DND-41 (cell line): ENCODE measurements at regions not wholly inside any gene's neighbourhood (a gene's known extent, or its start where the extent isn't known, plus 50 kb on each side); places are given as distances from the start of the nearest gene placed in this dataset.

Source experiments
- ATAC-seq: fragments of 200-7000 bp; cut with Tn5 transposase; 3 replicates; pipeline ENCODE4 v1.9.1; 2021; ENCODE audit warnings: low read depth; ENCODE audit not compliant: insufficient read depth
- DNase-seq: peaks from one replicate; pipeline ENCODE4 v3.0.0-alpha.2; 2020
- H2AFZ ChIP-seq: 2 replicates; pipeline ENCODE4 v1.6.0; 2012; ENCODE audit warnings: low read depth, low read length
- H3K27ac ChIP-seq: 2 replicates; pipeline ENCODE4 v1.5.1; 2012; ENCODE audit warnings: low read length, inconsistent platforms
- H3K27me3 ChIP-seq: fragments of 200-600 bp; sonication (generic); 2 replicates; pipeline ENCODE4 v1.6.0; 2012; ENCODE audit warnings: low read length, mild to moderate bottlenecking, inconsistent platforms; ENCODE audit not compliant: insufficient read depth, poor library complexity
- H3K36me3 ChIP-seq: 2 replicates; pipeline ENCODE4 v1.5.1; 2012; ENCODE audit warnings: low read length, inconsistent platforms; ENCODE audit not compliant: insufficient read depth
- H3K4me1 ChIP-seq: 2 replicates; pipeline ENCODE4 v1.5.1; 2012; ENCODE audit warnings: mild to moderate bottlenecking, low read length; ENCODE audit not compliant: insufficient read depth
- H3K4me2 ChIP-seq: 2 replicates; pipeline ENCODE4 v1.6.0; 2012; ENCODE audit warnings: mild to moderate bottlenecking, moderate library complexity, low read length, inconsistent platforms; ENCODE audit not compliant: insufficient read depth
- H3K4me3 ChIP-seq, 2 experiments: fragments of 200-600 bp in 1 of 2; shearing (Covaris generic) in 1 of 2; 2 replicates each; pipeline ENCODE4 v1.5.1; 2012 to 2016; ENCODE audit warnings: inconsistent platforms in 2 of 2, low read length in 2 of 2, mild to moderate bottlenecking in 2 of 2, low read depth in 1 of 2, moderate library complexity in 1 of 2
- H3K79me2 ChIP-seq: 2 replicates; pipeline ENCODE4 v1.6.0; 2012; ENCODE audit warnings: low read length, inconsistent platforms; ENCODE audit not compliant: insufficient read depth
- H3K9ac ChIP-seq: 2 replicates; pipeline ENCODE4 v1.6.0; 2012; ENCODE audit warnings: low read depth, mild to moderate bottlenecking, inconsistent platforms, low read length, moderate library complexity
- H3K9me3 ChIP-seq: 2 replicates; pipeline ENCODE4 v1.5.1; 2012; ENCODE audit warnings: low read length, moderate library complexity, mild to moderate bottlenecking, inconsistent platforms; ENCODE audit not compliant: insufficient read depth, severe bottlenecking
- H4K20me1 ChIP-seq: 2 replicates; pipeline ENCODE4 v1.6.0; 2012; ENCODE audit warnings: low read length; ENCODE audit not compliant: insufficient read depth
- EZH2 ChIP-seq: IDR thresholded peaks from 3 replicates; pipeline ENCODE4 v1.6.1; 2012; ENCODE audit warnings: borderline replicate concordance, low read depth, mild to moderate bottlenecking, moderate library complexity, low read length, inconsistent platforms; ENCODE audit not compliant: severe bottlenecking
- TF ChIP-seq, protein P1 (sequence below): IDR thresholded peaks from 2 replicates; pipeline ENCODE4 v1.5.1; 2012; ENCODE audit warnings: borderline replicate concordance, low read length, moderate library complexity, mild to moderate bottlenecking; ENCODE audit not compliant: poor library complexity, severe bottlenecking; ENCODE audit errors: extremely low read depth

DNA sequence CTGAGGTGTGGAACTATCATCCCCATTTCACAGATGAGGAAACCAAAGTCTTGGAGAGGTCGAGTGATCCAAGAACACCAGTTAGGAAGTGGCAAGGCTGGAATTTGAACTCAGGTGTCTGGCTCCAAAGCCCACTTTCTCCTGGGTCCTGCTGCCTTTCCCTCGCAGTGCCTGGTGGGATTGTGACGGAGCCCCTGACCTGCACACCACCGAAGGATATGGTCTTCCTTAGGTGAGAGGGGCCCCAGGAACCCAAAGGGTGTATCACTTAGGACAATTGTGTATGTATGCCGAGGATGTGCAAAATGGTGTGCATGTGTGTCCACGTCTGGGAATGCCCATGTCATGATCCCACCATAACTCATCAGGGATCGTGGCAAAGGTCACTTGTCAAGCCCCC lies 392.7 kb downstream of the MATN1 start:
- Histone ChIP-seq H3K27me3 (no peaks in the 10 kb centered on the region), H3K9ac (no peak overlapping the region), H3K27ac (no peak overlapping the region), H3K4me3 (no peak overlapping the region), H3K79me2 (no peaks in the 10 kb centered on the region), H3K9me3 (no peaks in the 10 kb centered on the region), H2AFZ (no peak overlapping the region), H3K4me1 (no peaks in the 10 kb centered on the region), H3K36me3 (no peaks in the 10 kb centered on the region), H4K20me1 (0 out of 2 replicates have a peak, but pooled peaks cover 3% of the 10 kb centered on the region), H3K4me2 (no peak overlapping the region)
- DNase-seq (no peak), ATAC-seq (no peak)
- TF ChIP-seq, protein P1, sequence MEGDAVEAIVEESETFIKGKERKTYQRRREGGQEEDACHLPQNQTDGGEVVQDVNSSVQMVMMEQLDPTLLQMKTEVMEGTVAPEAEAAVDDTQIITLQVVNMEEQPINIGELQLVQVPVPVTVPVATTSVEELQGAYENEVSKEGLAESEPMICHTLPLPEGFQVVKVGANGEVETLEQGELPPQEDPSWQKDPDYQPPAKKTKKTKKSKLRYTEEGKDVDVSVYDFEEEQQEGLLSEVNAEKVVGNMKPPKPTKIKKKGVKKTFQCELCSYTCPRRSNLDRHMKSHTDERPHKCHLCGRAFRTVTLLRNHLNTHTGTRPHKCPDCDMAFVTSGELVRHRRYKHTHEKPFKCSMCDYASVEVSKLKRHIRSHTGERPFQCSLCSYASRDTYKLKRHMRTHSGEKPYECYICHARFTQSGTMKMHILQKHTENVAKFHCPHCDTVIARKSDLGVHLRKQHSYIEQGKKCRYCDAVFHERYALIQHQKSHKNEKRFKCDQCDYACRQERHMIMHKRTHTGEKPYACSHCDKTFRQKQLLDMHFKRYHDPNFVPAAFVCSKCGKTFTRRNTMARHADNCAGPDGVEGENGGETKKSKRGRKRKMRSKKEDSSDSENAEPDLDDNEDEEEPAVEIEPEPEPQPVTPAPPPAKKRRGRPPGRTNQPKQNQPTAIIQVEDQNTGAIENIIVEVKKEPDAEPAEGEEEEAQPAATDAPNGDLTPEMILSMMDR = no peak
- no peak for TF ChIP-seq EZH2

DNA sequence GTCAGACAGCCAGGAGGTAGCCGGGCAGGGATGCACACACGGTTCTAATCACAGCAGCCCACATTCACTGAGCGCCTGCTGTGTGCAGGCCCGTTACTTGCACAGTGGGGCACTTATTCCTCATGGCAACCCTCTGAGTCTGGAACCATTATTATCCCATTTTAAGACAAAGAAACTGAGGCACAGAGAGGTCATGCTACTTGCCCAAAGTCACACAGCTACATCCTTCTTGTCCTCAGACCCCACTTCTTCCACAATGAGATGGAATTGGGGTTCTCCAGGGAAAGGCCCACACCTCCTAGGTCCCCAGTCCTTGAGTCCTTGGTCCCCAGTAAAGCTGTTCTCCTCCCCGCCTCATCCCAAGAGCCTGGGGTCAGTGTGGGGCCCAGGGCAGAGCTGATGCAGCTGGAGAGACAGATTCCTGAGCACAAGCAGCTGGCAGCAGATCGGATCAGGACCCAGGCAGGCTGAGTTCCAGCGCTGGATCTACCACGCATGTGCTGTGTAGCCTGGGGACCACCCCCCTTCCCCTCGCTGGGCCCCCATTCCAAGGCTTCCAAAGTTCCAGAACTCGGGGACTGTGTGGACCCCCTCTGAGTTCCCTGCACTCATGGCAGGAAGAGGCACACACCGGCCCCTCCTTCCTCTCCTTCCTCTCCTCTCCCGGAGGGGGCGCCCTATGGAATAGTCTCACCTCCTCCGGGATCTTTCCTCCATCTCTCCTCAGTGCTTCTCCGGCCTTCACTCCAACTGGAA lies 393.4 kb downstream of the MATN1 start:
- Histone ChIP-seq H3K27ac (no peak overlapping the region), H3K27me3 (no peaks in the 10 kb centered on the region), H3K79me2 (no peaks in the 10 kb centered on the region), H3K4me3 (no peak overlapping the region), H3K9me3 (no peaks in the 10 kb centered on the region), H3K4me1 (no peaks in the 10 kb centered on the region), H3K9ac (no peak overlapping the region), H3K36me3 (no peaks in the 10 kb centered on the region), H4K20me1 (peaks cover 3% of the 10 kb centered on the region; the same call in 1 of the 2 replicates), H2AFZ (no peak overlapping the region), H3K4me2 (no peak overlapping the region)
- TF ChIP-seq, protein P1 = peak; percentile 9
- no peak for TF ChIP-seq EZH2
- DNase-seq (no peak), ATAC-seq (no peak)

DNA sequence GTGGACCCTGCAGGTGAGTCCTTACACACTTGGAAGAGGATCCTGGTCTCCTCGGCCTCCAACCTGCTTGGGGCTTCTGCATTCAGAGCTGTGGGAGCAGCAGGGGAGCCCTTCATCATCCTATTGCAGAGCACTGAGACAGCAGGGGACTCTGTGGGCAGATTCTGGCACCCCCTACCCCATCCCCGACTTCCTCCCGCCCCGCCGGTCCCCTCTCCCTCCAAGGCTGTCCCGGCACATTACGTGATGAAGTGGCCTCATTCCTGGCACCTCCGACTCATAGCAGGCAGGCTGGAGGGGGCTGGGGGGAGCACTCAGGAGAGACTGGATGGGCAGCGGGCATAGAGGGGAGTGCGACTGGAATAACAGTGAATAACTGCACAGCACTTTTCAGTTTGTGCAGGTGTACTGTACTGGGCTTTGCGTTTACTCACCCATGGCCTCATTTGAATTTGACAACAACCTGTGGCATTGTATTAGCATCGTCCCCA lies 394.1 kb downstream of the MATN1 start:
- TF ChIP-seq, protein P1 = no peak
- TF ChIP-seq EZH2 = no peak
- Histone ChIP-seq H3K9me3 (no peaks in the 10 kb centered on the region), H3K9ac (no peak overlapping the region), H3K79me2 (no peaks in the 10 kb centered on the region), H3K4me1 (no peaks in the 10 kb centered on the region), H2AFZ (no peak overlapping the region), H3K36me3 (no peaks in the 10 kb centered on the region), H3K27me3 (no peaks in the 10 kb centered on the region), H4K20me1 (peaks cover 3% of the 10 kb centered on the region; the same call in 1 of the 2 replicates), H3K4me3 (no peak overlapping the region), H3K4me2 (no peak overlapping the region), H3K27ac (no peak overlapping the region)
- DNase-seq (no peak), ATAC-seq (no peak)
